HG03457 (cell line): ENCODE measurements at regions not wholly inside any gene's neighbourhood (a gene's known extent, or its start where the extent isn't known, plus 50 kb on each side); places are given as distances from the start of the nearest gene placed in this dataset.

Source experiments
- ATAC-seq: cut with Tn5 transposase; IDR thresholded peaks from one replicate; pipeline ENCODE4 v1.9.1; 2021; ENCODE audit warnings: moderate number of reproducible peaks; ENCODE audit not compliant: unreplicated experiment

DNA sequence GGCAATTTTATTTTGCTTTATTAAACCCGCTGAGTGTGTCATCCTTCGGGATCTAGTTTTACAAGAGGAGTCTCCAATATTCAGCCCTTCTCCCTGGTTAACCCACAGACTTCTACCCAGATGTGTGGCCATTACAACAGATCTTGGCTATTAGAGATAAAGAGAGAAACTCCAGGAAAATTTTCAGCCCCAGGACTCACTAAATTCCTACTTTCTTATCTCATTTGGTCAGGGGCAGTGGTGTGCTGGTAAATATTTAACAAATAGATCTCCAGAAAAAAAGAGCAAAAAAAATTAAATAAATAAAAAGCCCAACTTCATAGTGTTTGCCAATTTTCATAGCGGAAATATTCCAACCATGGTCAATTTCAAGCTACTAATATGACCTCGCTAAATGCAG is 168.4 kb downstream of the RND3 start:
- ATAC-seq = no peak

DNA sequence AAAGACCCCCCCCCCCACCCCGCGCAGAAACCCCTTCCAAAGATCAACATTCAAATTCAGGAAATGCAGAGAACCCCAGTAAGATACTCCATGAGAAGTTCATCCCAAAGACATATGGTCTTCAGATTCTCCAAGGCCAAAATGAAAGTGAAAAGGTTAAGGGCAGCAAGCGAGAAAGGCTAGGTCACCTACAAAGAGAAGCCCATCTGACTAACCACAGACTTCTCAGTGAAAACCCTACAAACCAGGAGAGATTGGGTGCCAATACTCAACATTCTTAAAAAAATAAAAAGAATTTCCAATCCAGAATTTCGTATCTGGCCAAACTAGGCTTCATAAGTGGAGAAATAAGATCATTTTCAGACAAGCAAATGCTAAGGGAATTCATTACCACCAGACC is 175.2 kb downstream of the RND3 start:
- no peak for ATAC-seq

GRCh38 chr2:150309311-150310080 is 178.0 kb downstream of the RND3 start:
- no peak for ATAC-seq

DNA sequence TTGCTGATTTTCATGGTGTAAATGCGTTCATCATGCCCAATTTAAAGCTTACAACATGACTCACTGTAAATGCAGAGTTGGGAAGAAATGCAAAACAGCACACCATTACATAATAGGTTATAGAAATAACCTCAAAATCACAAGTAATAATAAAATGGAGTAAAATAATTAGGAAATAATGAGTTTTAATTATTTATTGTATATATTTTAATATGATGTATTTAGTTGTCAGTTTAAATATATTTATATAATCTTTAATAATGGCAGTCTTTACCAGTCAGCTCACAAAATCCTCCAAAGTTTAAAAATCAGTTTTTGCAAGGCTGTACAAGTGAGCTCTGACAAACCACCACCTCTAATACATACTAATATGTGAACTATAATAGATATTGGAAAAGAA is 180.2 kb downstream of the RND3 start:
- no peak for ATAC-seq

- ATAC-seq = no peak
Measured at GRCh38 chr2:150303281-150303680, 184.2 kb downstream of the RND3 start.

GRCh38 chr2:150298571-150299305 is 188.7 kb downstream of the RND3 start:
- no peak for ATAC-seq

DNA sequence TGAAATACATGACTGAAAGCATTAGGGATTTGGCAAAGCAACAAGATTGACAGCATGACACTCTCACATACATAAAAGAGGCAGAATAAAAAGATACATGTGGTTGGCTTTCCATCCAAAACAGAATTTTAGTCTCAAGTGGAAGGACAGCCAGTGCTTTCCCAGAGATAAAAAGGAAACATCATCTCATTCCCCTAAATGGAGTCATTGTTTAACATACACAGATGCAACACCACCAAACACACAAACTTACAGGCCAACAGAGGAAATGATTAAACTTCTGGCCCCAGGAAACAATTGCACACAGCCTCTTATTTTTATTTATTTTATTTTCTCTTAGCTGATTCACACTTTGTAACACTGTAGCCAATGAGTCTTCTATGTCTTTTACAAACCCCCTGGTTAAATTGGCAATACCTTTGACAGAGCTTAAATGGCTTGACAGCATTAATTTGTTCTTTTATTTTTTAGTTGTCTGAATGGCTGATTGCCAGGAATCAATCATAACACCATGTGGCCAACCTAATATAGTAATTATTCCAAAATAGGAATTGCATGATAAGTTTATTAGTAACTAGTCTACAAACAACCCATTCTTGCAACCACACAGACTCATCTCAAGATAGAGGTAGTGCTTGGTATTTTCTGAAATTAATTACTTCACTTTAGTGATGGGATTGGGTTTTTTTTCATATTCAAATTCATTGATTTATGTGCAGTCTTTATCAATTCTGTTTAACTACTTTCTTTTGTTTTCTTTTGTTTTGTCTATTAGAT is 190.5 kb downstream of the RND3 start:
- ATAC-seq = no peak

DNA sequence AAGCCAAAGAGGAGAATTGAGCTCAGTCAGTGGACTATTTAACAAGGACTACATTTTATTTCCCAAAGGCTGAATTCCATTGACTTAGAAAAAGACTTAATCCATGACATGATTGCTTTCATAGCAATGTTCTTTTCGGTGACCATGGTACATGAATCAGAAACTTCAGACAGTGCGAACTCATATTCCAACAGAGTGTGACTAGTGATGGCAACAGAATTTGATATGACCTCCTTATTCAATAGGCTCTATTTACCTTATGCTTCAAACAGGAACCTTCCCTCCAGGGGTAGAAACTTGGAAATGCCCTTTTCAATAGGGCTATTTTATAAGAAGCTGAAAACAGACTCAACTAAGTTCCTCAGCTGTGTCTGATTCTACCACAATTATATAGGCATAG is 191.9 kb downstream of the RND3 start:
- ATAC-seq = no peak

- no peak for ATAC-seq
Measured at GRCh38 chr2:150293771-150294170, 193.7 kb downstream of the RND3 start.

- no peak for ATAC-seq
Measured at GRCh38 chr2:150292807-150293206, 194.7 kb downstream of the RND3 start.

DNA sequence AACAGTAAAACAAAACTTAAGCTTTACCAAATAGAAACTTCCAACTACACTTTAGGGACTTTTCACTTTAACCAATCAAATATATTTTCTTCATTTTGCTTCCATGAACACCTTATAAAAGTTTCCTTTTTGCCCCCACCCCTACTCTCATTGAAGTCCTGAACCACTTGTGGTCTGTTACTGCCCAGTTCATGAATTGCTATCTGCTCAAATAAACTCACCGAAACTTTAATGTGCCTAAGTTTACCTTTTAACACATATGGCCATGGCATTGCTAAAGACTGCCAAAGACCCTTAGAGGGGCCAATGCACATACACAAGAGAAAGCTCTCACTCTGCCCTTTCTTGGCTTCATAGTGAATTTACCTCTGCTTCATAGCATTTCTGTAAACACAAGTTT is 195.3 kb downstream of the RND3 start:
- ATAC-seq = no peak

- ATAC-seq = no peak
Measured at GRCh38 chr2:150286730-150287362, 200.6 kb downstream of the RND3 start.

DNA sequence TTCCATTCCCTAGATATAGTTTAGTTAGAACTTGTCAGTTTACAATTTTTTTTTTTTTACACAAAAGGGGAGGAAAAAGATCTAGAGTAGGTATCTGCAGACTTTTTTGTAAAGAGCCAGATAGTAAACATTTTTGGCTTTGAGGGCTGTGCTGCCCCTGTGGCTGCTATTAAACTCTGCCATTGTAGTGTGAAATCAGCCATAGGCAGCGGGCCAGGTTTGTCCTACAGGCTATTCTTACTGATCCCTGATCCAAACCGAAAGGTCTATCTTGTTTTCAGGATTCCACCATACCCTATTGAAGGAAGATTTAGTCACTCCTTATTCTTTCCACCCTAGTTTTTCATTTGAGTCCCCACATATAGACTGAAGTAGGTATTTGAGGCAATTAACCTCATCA is 203.4 kb downstream of the RND3 start:
- ATAC-seq = no peak

- ATAC-seq = no peak
Measured at GRCh38 chr2:150282771-150283371, 204.6 kb downstream of the RND3 start.

DNA sequence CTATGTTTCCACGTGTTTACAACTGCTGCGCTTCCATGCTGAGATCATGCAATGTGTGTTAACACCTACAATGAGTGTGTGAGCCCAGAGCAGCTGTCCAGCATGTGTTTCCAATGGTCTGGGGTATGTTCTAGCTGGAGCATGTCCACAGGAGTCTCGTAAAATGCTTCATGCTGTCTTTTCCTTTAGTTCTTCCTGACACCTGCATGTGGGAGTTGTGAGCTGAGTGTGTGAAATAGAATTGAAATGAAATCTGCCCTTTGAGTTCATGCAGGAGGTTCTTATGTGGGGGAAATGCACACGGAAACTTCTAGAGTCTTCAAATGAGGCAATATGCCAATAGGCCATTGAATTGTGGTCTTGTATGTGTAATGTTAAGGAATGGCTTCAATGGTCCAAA is 205.1 kb downstream of the RND3 start:
- no peak for ATAC-seq

GRCh38 chr2:150280231-150280630 is 207.2 kb downstream of the RND3 start:
- no peak for ATAC-seq

GRCh38 chr2:150279686-150280085 is 207.8 kb downstream of the RND3 start:
- ATAC-seq = no peak

GRCh38 chr2:150276737-150277136 is 210.7 kb downstream of the RND3 start:
- no peak for ATAC-seq

DNA sequence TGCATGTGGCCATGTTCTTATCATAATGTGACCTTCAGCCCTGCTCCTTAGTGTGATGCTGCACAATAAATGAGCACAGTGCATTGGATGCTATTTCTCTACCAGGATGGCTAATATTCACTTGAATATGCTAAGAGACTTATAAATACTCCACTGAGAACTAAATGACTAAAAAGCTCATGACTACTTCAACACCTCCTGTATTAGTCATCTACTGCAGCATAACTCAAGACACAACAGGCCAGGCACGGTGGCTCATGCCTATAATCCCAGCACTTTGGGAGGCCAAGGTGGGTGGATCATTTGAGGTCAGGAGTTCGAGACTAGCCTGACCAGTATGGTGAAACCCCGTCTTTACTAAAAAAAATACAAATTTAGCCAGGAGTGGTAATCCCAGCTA is 213.4 kb downstream of the RND3 start:
- ATAC-seq = no peak

DNA sequence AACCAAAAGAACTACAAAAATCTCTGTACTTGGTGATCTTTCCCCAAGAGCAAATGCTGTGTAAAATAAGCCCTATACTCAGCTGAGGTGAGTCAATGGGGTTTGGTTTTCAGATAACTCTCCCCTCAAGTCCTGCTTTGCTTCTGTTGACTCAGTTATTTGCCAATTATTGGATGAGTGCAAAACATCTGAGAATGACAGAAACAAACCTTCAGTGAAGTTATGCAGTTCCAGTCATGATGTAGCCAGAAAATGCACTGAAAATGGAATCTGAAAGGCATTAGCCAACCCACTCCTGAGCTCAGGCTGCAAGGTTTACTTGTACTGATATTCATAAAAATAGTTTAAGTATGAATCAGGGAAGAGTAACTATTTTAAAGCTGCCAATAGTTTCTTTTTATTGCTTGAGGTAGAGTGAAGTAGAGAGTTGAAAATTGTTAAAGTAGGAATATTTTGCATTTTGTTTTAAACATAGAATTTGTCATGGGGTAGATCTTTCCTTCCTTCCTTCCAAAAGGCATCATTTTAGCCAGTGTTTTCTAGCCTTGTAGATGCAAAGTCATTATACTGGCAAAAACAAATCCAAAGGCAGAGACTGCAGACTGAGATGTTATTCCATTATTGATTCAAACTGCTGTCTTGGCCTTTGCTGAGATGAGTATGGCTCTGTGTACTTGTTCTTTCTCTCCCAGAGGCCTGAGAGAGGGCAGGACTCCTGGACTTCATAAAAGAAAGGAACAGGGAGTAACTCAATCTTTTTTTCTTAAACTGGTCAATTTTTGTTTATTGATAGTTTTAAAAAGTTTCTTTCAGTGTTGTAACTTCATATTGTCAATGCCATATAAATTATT is 215.3 kb downstream of the RND3 start:
- no peak for ATAC-seq
